ENCODE measurements at regions not wholly inside any gene's neighbourhood (a gene's known extent, or its start where the extent isn't known, plus 50 kb on each side); places are given as distances from the start of the nearest gene placed in this dataset.

DNA sequence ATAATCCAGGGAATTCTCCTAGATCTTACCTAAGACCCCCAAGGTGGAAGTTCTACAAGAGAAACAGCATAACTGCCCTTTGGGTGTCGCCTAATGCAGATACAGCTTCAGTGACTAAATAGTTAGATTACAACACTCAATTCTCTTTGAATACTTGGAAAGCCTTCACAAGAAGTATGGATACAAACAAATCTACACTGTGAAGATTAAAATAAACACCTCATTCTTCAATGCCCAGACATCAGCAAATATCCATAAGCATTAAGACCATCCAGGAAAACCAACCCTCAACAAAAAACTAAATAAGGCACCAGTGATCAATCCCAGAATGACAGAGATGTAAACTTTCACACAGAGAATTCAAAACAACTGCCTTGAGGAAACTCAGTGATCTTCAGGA, 963.2 kb downstream of the PLOD2 start:
- H3K27me3 ChIP-seq = no peaks in the 10 kb centered on the region
- intact Hi-C loops (cut with DNase I) = no loop called here
- H3K27ac ChIP-seq = no peak overlapping the region
- no peak overlapping the region for H3K4me3 ChIP-seq
- H3K4me1 ChIP-seq = no peaks in the 10 kb centered on the region
- no peaks in the 10 kb centered on the region for H3K36me3 ChIP-seq
- H3K9me3 ChIP-seq = peaks cover 0 to 7% of the 10 kb centered on the region in 2 donors
- TF ChIP-seq, protein P1, sequence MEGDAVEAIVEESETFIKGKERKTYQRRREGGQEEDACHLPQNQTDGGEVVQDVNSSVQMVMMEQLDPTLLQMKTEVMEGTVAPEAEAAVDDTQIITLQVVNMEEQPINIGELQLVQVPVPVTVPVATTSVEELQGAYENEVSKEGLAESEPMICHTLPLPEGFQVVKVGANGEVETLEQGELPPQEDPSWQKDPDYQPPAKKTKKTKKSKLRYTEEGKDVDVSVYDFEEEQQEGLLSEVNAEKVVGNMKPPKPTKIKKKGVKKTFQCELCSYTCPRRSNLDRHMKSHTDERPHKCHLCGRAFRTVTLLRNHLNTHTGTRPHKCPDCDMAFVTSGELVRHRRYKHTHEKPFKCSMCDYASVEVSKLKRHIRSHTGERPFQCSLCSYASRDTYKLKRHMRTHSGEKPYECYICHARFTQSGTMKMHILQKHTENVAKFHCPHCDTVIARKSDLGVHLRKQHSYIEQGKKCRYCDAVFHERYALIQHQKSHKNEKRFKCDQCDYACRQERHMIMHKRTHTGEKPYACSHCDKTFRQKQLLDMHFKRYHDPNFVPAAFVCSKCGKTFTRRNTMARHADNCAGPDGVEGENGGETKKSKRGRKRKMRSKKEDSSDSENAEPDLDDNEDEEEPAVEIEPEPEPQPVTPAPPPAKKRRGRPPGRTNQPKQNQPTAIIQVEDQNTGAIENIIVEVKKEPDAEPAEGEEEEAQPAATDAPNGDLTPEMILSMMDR (IDR thresholded peaks at IDR 0.05) = no peak
- DNase-seq (ENCODE audit: low spot score in 2 of 2) = no peak

DNA sequence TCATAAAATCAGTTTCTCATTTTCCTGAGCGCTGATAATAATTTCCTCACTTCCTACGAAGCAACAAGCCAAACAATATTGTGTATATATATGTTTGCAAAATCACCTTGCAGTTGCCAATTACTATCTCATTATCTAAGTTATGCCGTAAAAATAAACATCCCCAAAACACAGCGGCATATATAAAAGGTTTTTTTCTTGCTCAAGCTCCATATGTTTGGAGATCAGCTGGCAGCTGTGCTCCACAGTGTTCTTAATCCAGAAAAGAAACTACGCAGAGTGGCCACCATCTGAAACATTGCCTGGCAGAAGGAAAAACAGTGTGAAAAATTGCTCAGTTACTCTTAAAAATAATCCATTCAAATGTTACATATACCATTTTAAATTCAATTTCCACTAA, 951.4 kb downstream of the PLOD2 start:
- Histone ChIP-seq H3K9me3 (no peaks in the 10 kb centered on the region), H3K27ac (no peak overlapping the region), H3K36me3 (no peaks in the 10 kb centered on the region), H3K27me3 (no peaks in the 10 kb centered on the region), H3K4me1 (no peaks in the 10 kb centered on the region), H3K4me3 (no peak overlapping the region)
- TF ChIP-seq, protein P1 (IDR thresholded peaks at IDR 0.05) = no peak
- intact Hi-C loops (cut with DNase I) = no loop called here
- no peak for DNase-seq (ENCODE audit: low spot score in 2 of 2)

DNA sequence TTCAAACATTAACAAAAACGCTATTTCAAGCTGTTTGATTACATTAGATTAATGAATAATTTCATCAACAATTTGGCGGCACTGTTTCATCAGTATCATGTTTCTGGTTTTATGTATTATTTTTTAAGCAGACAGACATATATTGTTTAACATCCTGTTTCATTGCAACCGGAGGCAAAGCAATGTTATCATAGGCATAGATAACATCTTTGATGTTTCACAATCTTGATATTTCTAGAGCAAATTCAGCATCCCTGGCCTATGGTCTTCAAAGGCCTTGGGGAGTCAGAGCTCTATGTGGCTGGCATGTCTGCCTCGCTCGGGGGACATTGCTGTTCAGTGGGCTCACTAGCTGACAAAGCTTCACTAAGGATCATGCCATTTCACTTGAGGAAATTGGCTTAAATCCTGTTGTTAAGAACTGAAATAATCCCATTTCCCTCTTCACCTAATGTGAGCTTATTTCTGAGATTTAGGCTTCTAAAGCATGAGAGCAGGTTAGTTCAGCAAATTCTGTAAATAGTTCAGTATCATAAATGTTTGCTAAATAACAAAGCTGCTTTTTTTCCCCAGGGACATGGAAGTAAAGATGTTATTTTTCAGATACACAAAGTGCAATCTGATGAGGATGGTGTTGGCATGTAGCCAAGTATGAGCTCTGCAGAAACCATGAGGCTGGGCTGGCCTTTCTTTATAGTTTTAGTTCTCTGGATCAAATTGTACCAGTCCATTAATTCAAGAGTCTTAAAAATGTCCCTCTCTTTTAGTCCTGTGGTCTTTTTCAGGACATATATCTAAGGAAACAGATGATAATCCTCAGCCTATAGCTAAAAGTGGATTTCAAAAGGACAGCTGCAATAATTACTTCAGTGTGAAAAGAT, 941.4 kb downstream of the PLOD2 start:
- DNase-seq (ENCODE audit: low spot score in 2 of 2) = no peak
- H3K27me3 ChIP-seq = no peaks in the 10 kb centered on the region
- intact Hi-C loops (cut with DNase I) = no loop called here
- H3K9me3 ChIP-seq = no peaks in the 10 kb centered on the region
- H3K4me1 ChIP-seq = no peaks in the 10 kb centered on the region
- TF ChIP-seq, protein P1 (IDR thresholded peaks at IDR 0.05) = no peak
- H3K27ac ChIP-seq = no peak overlapping the region
- no peak overlapping the region for H3K4me3 ChIP-seq
- H3K36me3 ChIP-seq = no peaks in the 10 kb centered on the region

DNA sequence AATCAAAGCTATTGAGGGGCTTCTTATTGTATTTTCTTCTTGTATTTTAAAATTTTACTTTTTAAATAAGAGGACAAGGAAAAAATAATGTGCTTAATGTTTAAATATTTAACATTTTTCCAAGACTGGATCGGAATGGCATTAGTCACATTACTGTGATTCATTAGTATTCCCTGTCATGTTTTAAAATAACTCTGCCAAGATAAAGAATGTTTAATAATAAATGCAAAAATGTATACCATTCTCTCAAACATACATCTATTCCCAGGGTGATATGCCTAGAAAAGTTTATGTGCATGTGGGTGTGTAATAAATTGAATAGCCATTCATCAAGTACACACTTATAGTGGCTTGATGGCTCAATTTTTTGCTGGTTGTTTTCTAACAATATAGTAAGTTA, 936.1 kb downstream of the PLOD2 start:
- H3K27ac ChIP-seq = no peak overlapping the region
- H3K4me1 ChIP-seq = no peaks in the 10 kb centered on the region
- no peak overlapping the region for H3K4me3 ChIP-seq
- H3K9me3 ChIP-seq = no peaks in the 10 kb centered on the region
- H3K27me3 ChIP-seq = no peaks in the 10 kb centered on the region
- H3K36me3 ChIP-seq = no peaks in the 10 kb centered on the region
- intact Hi-C loops (cut with DNase I) = no loop called here
- no peak for DNase-seq (ENCODE audit: low spot score in 2 of 2)
- TF ChIP-seq, protein P1 (IDR thresholded peaks at IDR 0.05) = no peak

DNA sequence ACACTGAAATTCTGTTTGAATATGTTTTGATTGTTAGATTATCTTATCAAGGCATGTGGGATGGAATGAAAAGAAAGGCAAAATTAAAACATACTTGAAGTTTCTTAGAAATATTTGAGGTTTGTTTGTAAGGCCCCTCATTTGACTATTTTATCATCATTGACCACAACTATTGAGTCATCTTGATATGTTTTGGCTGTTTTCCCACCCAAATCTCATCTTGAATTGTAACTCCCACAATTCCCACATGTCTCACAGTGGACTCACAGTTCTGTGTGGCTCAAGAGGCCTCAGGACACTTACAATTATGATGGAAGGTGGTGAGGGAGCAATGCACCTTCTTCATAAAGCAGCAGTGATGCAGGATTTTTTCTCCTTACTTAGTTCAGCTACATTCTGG, 917.1 kb downstream of the PLOD2 start:
- intact Hi-C loops (cut with DNase I) = no loop called here
- H3K27me3 ChIP-seq = no peaks in the 10 kb centered on the region
- no peak overlapping the region for H3K27ac ChIP-seq
- H3K4me1 ChIP-seq = no peaks in the 10 kb centered on the region
- H3K4me3 ChIP-seq = no peak overlapping the region
- peaks cover 5 to 9% of the 10 kb centered on the region in 2 donors for H3K9me3 ChIP-seq
- no peak for DNase-seq (ENCODE audit: low spot score in 2 of 2)
- no peaks in the 10 kb centered on the region for H3K36me3 ChIP-seq
- TF ChIP-seq, protein P1 (IDR thresholded peaks at IDR 0.05) = no peak
